ENCODE measurements at regions not wholly inside any gene's neighbourhood (a gene's known extent, or its start where the extent isn't known, plus 50 kb on each side); places are given as distances from the start of the nearest gene placed in this dataset.

GRCh38 chr2:62439425-62439824 lies 66.6 kb downstream of the TMEM17 start:
- no peak for TF ChIP-seq CTCF (IDR thresholded peaks at IDR 0.05; ENCODE audit: borderline replicate concordance, insufficient read depth, low read depth, low read length)
- no peak overlapping the region for H3K4me3 ChIP-seq (ENCODE audit: low read depth, low read length)

GRCh38 chr2:62437785-62438184 lies 68.2 kb downstream of the TMEM17 start:
- no peak overlapping the region for H3K4me3 ChIP-seq (ENCODE audit: low read depth, low read length)
- no peak for TF ChIP-seq CTCF (IDR thresholded peaks at IDR 0.05; ENCODE audit: borderline replicate concordance, insufficient read depth, low read depth, low read length)

GRCh38 chr2:62435720-62436119 lies 70.3 kb downstream of the TMEM17 start:
- no peak for TF ChIP-seq CTCF (IDR thresholded peaks at IDR 0.05; ENCODE audit: borderline replicate concordance, insufficient read depth, low read depth, low read length)

GRCh38 chr2:62432407-62432806 lies 73.6 kb downstream of the TMEM17 start:
- H3K4me3 ChIP-seq (ENCODE audit: low read depth, low read length): no peak overlapping the region
- TF ChIP-seq CTCF (IDR thresholded peaks at IDR 0.05; ENCODE audit: borderline replicate concordance, insufficient read depth, low read depth, low read length): no peak

More at GRCh38 chr2:62435720-62436119, 70.3 kb downstream of the TMEM17 start:
- no peak overlapping the region for H3K4me3 ChIP-seq (ENCODE audit: low read depth, low read length)

- no peak for TF ChIP-seq CTCF (IDR thresholded peaks at IDR 0.05; ENCODE audit: borderline replicate concordance, insufficient read depth, low read depth, low read length)
- no peak overlapping the region for H3K4me3 ChIP-seq (ENCODE audit: low read depth, low read length)
Observed at GRCh38 chr2:62431512-62431911, 74.5 kb downstream of the TMEM17 start.

- TF ChIP-seq CTCF (IDR thresholded peaks at IDR 0.05; ENCODE audit: borderline replicate concordance, insufficient read depth, low read depth, low read length): no peak
- no peak overlapping the region for H3K4me3 ChIP-seq (ENCODE audit: low read depth, low read length)
Observed at GRCh38 chr2:62430146-62430545, 75.8 kb downstream of the TMEM17 start.

GRCh38 chr2:62427146-62427545 lies 78.8 kb downstream of the TMEM17 start:
- H3K4me3 ChIP-seq (ENCODE audit: low read depth, low read length): no peak overlapping the region
- no peak for TF ChIP-seq CTCF (IDR thresholded peaks at IDR 0.05; ENCODE audit: borderline replicate concordance, insufficient read depth, low read depth, low read length)
